Choroid plexus epithelial cell (primary cell): ENCODE measurements at regions not wholly inside any gene's neighbourhood (a gene's known extent, or its start where the extent isn't known, plus 50 kb on each side); places are given as distances from the start of the nearest gene placed in this dataset.

Experiments
- DNase-seq: peaks from one replicate; pipeline ENCODE4 v3.0.0-alpha.2; 2010; ENCODE audit warnings: low read depth
- H3K4me3 ChIP-seq: 2 replicates; pipeline ENCODE4 v1.5.1; 2011; ENCODE audit warnings: low read depth, mild to moderate bottlenecking, control low read depth, low read length, moderate library complexity
- TF ChIP-seq, protein P1 (sequence below): conservative IDR thresholded peaks from 2 replicates; pipeline ENCODE4 v1.5.1; 2011; ENCODE audit warnings: low read depth, mild to moderate bottlenecking, control low read depth, inconsistent platforms, low read length, moderate library complexity

DNA sequence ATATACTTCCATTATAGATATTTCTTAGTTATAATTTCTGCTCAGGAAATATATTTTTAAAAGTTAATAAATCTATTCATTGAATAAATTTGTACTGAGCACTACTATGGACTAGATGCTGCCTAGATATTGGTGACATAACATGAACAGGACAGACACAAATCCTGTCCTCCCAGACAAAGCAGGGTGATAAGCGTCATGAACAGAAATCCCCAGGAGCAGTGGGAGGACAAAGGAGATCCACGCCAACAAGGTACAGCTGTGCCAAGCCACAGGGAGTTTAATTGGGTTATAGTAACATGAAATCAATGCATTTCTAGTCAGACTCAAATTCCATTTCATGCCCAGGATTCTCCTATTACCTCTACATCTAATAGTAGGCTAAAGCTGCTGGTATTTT, 171.8 kb upstream of the CPNE8 start:
- TF ChIP-seq, protein P1, sequence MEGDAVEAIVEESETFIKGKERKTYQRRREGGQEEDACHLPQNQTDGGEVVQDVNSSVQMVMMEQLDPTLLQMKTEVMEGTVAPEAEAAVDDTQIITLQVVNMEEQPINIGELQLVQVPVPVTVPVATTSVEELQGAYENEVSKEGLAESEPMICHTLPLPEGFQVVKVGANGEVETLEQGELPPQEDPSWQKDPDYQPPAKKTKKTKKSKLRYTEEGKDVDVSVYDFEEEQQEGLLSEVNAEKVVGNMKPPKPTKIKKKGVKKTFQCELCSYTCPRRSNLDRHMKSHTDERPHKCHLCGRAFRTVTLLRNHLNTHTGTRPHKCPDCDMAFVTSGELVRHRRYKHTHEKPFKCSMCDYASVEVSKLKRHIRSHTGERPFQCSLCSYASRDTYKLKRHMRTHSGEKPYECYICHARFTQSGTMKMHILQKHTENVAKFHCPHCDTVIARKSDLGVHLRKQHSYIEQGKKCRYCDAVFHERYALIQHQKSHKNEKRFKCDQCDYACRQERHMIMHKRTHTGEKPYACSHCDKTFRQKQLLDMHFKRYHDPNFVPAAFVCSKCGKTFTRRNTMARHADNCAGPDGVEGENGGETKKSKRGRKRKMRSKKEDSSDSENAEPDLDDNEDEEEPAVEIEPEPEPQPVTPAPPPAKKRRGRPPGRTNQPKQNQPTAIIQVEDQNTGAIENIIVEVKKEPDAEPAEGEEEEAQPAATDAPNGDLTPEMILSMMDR, result no peak
- H3K4me3 ChIP-seq, result no peak overlapping the region
- DNase-seq, result no peak

DNA sequence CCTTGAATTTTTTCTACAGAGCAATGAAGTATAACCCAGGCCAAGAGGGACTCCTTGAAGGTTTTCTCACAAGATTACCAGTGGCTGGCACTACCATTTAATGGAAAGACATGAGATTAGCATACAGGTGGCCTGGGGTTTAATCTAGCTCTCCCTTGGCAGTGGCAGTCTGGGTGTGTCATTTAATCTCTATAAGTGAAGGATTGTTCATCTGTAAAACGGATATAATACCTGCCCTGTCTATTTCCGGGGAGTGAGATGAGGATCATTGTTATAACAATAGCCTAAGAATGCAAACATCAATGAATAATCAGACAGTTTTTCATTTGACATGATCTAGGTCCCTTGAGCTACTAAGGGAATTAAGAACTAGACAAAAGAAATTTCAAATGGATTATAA, 168.7 kb upstream of the CPNE8 start:
- no peak overlapping the region for H3K4me3 ChIP-seq
- TF ChIP-seq, protein P1, result no peak
- no peak for DNase-seq

DNA sequence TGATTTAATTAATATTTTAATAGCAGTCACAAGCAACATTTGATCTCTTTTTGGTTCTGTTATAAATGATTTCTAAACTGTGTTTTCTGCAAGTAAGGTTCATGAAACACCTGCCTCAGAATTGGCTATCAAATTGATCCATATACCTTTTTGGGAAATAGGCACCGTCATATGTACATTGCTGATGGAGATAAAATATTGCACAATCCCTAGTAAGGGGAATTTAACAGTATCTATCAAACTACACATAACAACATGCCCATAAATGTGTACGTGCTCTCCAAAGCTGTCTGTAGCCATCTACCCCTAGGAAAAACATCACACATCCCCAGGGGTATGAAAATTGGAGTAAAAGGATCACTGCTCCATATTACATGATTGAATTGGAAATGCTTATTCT, 167.3 kb upstream of the CPNE8 start:
- DNase-seq, result no peak
- H3K4me3 ChIP-seq, result no peak overlapping the region
- TF ChIP-seq, protein P1, result no peak

DNA sequence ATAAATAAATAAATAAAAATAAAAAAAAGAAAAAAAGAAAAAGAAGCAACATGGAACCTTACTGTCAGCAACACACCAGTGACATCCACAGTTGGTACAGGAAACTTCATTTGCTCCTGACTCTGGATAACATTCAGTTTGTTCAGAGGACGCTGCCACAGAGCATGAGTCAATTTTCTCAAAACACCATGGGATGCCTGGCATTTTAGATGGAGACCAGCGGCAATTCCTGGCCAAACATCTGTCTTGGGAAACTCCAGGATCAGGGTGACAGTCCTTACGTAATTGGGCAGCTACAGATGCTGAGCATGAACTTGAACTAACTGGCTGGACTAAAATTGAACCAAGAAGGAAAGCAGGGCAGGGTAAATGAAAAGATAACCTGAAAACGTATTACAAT, 166.2 kb upstream of the CPNE8 start:
- no peak for DNase-seq
- TF ChIP-seq, protein P1, result no peak
- H3K4me3 ChIP-seq, result no peak overlapping the region

DNA sequence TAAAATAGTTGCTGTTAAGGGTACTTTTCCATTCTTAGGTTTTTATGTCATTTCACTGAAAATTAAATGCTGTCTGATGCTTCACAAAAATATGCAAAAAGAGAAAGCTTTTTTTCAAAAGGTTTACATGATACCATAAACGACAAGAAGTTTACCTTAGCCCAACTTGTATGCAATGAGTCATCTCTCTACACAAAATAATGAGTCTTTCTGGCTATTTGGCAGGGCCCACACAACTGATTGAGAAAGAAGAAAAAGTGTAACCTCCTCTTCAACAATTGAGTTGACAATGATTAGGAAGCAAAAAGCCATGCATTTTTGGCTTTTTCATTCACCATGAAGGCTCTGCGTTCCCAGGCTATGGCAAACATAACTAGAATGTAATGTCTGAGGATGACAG, 165.4 kb upstream of the CPNE8 start:
- no peak for DNase-seq
- TF ChIP-seq, protein P1, result no peak
- H3K4me3 ChIP-seq, result no peak overlapping the region

DNA sequence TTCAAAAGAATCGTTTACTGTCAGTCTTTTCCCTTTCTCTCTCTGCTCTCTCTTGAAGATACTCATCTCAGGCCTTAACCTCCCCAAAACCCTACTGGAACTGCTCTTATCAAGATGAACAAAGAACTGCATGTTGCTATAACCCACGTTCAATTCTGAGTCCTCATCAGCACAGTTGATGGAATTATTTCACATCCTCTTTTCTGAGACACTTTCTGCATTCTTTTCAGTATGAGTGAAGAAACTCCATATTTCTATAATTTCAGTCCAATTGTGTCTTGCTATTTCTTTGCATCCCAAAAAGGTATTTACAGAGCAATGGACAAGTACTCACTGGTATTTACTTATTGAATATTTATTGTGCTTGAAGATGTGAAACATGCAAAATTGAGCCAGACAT, 160.1 kb upstream of the CPNE8 start:
- no peak for DNase-seq
- no peak overlapping the region for H3K4me3 ChIP-seq
- TF ChIP-seq, protein P1, result no peak

DNA sequence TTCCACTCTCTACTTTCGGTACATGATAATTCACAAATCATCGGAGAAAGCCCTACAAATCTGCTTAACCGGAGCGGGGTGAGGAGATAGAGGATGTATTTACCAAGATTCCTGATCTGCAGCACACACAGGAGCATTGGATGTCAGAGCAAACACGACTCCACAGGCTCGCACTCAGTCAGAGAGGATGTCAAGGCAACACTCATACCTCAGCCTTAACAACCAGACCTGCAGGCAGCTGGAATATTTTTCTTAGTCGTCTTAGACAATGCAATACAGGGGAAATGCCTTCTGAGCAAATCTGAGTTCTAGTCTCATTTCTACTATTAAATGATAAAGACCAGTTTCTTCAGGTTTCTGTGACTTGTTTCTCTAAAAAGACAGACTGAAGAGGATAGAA, 159.3 kb upstream of the CPNE8 start:
- no peak for DNase-seq
- H3K4me3 ChIP-seq, result no peak overlapping the region
- TF ChIP-seq, protein P1, result no peak
